ENCODE measurements at regions not wholly inside any gene's neighbourhood (a gene's known extent, or its start where the extent isn't known, plus 50 kb on each side); places are given as distances from the start of the nearest gene placed in this dataset.

DNA sequence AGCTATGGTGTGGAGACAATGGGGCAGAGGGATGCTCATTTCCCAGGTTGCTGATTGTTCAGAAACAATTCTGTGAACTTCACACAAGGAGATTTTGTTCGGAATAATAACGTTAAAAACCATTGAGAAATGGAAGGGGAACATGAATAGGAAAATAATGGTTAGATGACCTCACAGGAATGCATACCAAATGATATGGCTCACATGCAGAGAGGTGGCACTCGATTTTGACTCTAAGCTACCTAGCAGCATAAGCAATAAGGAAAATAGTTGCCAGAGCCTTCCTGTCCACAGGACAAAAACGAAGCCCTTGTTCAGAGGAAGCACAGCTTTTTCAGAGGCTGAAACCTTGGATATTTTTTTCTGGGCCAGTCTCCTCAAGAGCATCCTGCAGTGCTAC lies 293.1 kb downstream of the ZEB1 start:
- TF ChIP-seq POLR2AphosphoS5 (IDR thresholded peaks at IDR 0.05; ENCODE audit: low read depth, low read length) (no peak), REST (IDR thresholded peaks at IDR 0.05; ENCODE audit: insufficient read depth in 1 of 2, low read depth in 2 of 2, low read length in 2 of 2) (no peak), SIN3A (IDR thresholded peaks at IDR 0.05; ENCODE audit: borderline replicate concordance, insufficient read depth, low read length) (no peak), TAF1 (IDR thresholded peaks at IDR 0.05; ENCODE audit: borderline replicate concordance, insufficient read depth, low read length) (no peak), FOXP2 (optimal IDR thresholded peaks at IDR 0.05; ENCODE audit: borderline replicate concordance, extremely low read depth, extremely low read length, insufficient read depth) (no peak)

All from PFSK-1 (cell line).